Hematopoietic multipotent progenitor cell (in vitro differentiated cells): ENCODE measurements at regions not wholly inside any gene's neighbourhood (a gene's known extent, or its start where the extent isn't known, plus 50 kb on each side); places are given as distances from the start of the nearest gene placed in this dataset.
"Not testable (repeated sequence)": the region's sequence is repeated elsewhere in the genome, so short reads cannot be mapped to it uniquely, and the experiment has no call there.

Source experiments
- DNase-seq, 3 donors: peaks; one replicate each; pipeline ENCODE4 v3.0.0-alpha.2; 2011 to 2015; ENCODE audit warnings: low read depth in 2 of 3, low spot score in 2 of 3

GRCh38 chr9:74120470-74120869 is 376.7 kb upstream of the RORB start:
- no peak for DNase-seq

GRCh38 chr9:74122216-74122615 is 374.9 kb upstream of the RORB start:
- no peak for DNase-seq

- DNase-seq, result no peak
Observed at GRCh38 chr9:74122661-74123060, 374.5 kb upstream of the RORB start.

- DNase-seq, result no peak
Observed at GRCh38 chr9:74125941-74126340, 371.2 kb upstream of the RORB start.

GRCh38 chr9:74132986-74133385 is 364.1 kb upstream of the RORB start:
- no peak for DNase-seq

- DNase-seq, result no peak
Observed at GRCh38 chr9:74133921-74134320, 363.2 kb upstream of the RORB start.

- DNase-seq, result no peak
Observed at GRCh38 chr9:74138182-74138581, 359.0 kb upstream of the RORB start.

GRCh38 chr9:74140141-74140540 is 357.0 kb upstream of the RORB start:
- no peak for DNase-seq

GRCh38 chr9:74147906-74148305 is 349.2 kb upstream of the RORB start:
- DNase-seq, result no peak

- DNase-seq, result no peak
Observed at GRCh38 chr9:74172874-74173273, 324.3 kb upstream of the RORB start.

- DNase-seq, result no peak
Observed at GRCh38 chr9:74173284-74173683, 323.9 kb upstream of the RORB start.

- not testable (repeated sequence) for DNase-seq
Observed at GRCh38 chr9:74197771-74198170, 299.4 kb upstream of the RORB start.

- no peak for DNase-seq
Observed at GRCh38 chr9:74205056-74205455, 292.1 kb upstream of the RORB start.

GRCh38 chr9:74218385-74219063 is 278.6 kb upstream of the RORB start:
- DNase-seq, result no peak

GRCh38 chr9:74220327-74220726 is 276.8 kb upstream of the RORB start:
- no peak for DNase-seq

GRCh38 chr9:74236857-74237256 is 260.3 kb upstream of the RORB start:
- DNase-seq, result no peak

GRCh38 chr9:74245866-74246497 is 251.2 kb upstream of the RORB start:
- no peak for DNase-seq

GRCh38 chr9:74255489-74255984 is 241.6 kb upstream of the RORB start:
- no peak for DNase-seq

GRCh38 chr9:74275872-74276508 is 221.1 kb upstream of the RORB start:
- DNase-seq, result no peak

- peak in 2 of 3 donors; percentile 13 to 36 for DNase-seq
Observed at GRCh38 chr9:74277532-74277931, 219.6 kb upstream of the RORB start.

- DNase-seq, result no peak
Observed at GRCh38 chr9:74281674-74282073, 215.5 kb upstream of the RORB start.
